Fibroblast of lung (primary cell): ENCODE measurements at regions not wholly inside any gene's neighbourhood (a gene's known extent, or its start where the extent isn't known, plus 50 kb on each side); places are given as distances from the start of the nearest gene placed in this dataset.

ENCODE experiments used
- CTCF ChIP-seq, 2 donors: IDR thresholded peaks in 1 of 2; conservative IDR thresholded peaks in 1 of 2; 1 replicate in 1 of 2; 2 replicates in 1 of 2; pipeline ENCODE4 v1.5.1; 2011 to 2012; ENCODE audit warnings: low read length in 2 of 2, control low read depth in 1 of 2, inconsistent platforms in 1 of 2, low read depth in 1 of 2, mild to moderate bottlenecking in 1 of 2
- EZH2 ChIP-seq: IDR thresholded peaks from 2 replicates; pipeline ENCODE4 v1.5.1; 2012; ENCODE audit warnings: low read length, control low read depth, mild to moderate bottlenecking; ENCODE audit errors: missing control alignments

- TF ChIP-seq CTCF (conservative IDR thresholded peaks at IDR 0.05 in 1 of 2, IDR thresholded peaks at IDR 0.05 in 1 of 2; ENCODE audit: low read depth in 1 of 2, low read length in 2 of 2) (no peak), EZH2 (no peak)
These were observed 131.7 kb upstream of the FSHR start for GRCh38 chr2:49286045-49286444.
